Astrocyte (in vitro differentiated cells and primary cell): ENCODE measurements at regions not wholly inside any gene's neighbourhood (a gene's known extent, or its start where the extent isn't known, plus 50 kb on each side); places are given as distances from the start of the nearest gene placed in this dataset.

Experiments used
- DNase-seq: peaks from one replicate; pipeline ENCODE4 v3.0.0-alpha.2; 2010; ENCODE audit warnings: low read depth
- FAIRE-seq: peaks from 2 replicates; lab custom pipeline; 2011; peaks lifted over from hg19 to GRCh38; lab: Jason Lieb, UNC
- H2AFZ ChIP-seq: 2 replicates; pipeline ENCODE4 v1.6.0; 2012; ENCODE audit warnings: low read depth, low read length, inconsistent platforms
- H3K27ac ChIP-seq: 2 replicates; pipeline ENCODE4 v1.5.1; 2011; ENCODE audit warnings: low read depth, low read length, inconsistent platforms
- H3K27me3 ChIP-seq: 2 replicates; pipeline ENCODE4 v1.6.0; 2011; ENCODE audit warnings: low read length, inconsistent platforms; ENCODE audit not compliant: insufficient read depth
- H3K36me3 ChIP-seq: 2 replicates; pipeline ENCODE4 v1.5.1; 2011; ENCODE audit warnings: low read length, inconsistent platforms; ENCODE audit not compliant: insufficient read depth
- H3K4me1 ChIP-seq: 2 replicates; pipeline ENCODE4 v1.5.1; 2011; ENCODE audit warnings: low read length, inconsistent platforms; ENCODE audit not compliant: insufficient read depth
- H3K4me2 ChIP-seq: 2 replicates; pipeline ENCODE4 v1.6.0; 2012; ENCODE audit warnings: low read length, inconsistent platforms
- H3K4me3 ChIP-seq: 2 replicates; pipeline ENCODE4 v1.5.1; 2011; ENCODE audit warnings: low read depth, mild to moderate bottlenecking, low read length, inconsistent platforms; ENCODE audit not compliant: insufficient read depth
- H3K79me2 ChIP-seq: 2 replicates; pipeline ENCODE4 v1.6.0; 2012; ENCODE audit warnings: mild to moderate bottlenecking, low read length, inconsistent platforms; ENCODE audit not compliant: insufficient read depth
- H3K9ac ChIP-seq: 2 replicates; pipeline ENCODE4 v1.6.0; 2012; ENCODE audit warnings: mild to moderate bottlenecking, low read length, inconsistent platforms
- H3K9me3 ChIP-seq: 2 replicates; pipeline ENCODE4 v1.5.1; 2012; ENCODE audit warnings: low read depth, mild to moderate bottlenecking, low read length, inconsistent platforms; ENCODE audit not compliant: insufficient read depth
- H4K20me1 ChIP-seq: 2 replicates; pipeline ENCODE4 v1.6.0; 2012; ENCODE audit warnings: low read length, inconsistent platforms; ENCODE audit not compliant: insufficient read depth
- H3K27ac Mint-ChIP-seq: one replicate; pipeline ENCODE4 v1.8.0; 2021; ENCODE audit warnings: mild to moderate bottlenecking, mixed read lengths; ENCODE audit not compliant: unreplicated experiment
- H3K27me3 Mint-ChIP-seq: one replicate; pipeline ENCODE4 v1.8.0; 2021; ENCODE audit warnings: low read depth, mixed read lengths; ENCODE audit not compliant: unreplicated experiment
- H3K36me3 Mint-ChIP-seq: one replicate; pipeline ENCODE4 v1.8.0; 2021; ENCODE audit warnings: low read depth, mixed read lengths; ENCODE audit not compliant: unreplicated experiment
- H3K4me1 Mint-ChIP-seq: one replicate; pipeline ENCODE4 v1.8.0; 2021; ENCODE audit warnings: low read depth, mixed read lengths; ENCODE audit not compliant: unreplicated experiment
- H3K4me3 Mint-ChIP-seq: one replicate; pipeline ENCODE4 v1.8.0; 2021; ENCODE audit warnings: mild to moderate bottlenecking, moderate library complexity, mixed read lengths; ENCODE audit not compliant: unreplicated experiment
- H3K9me3 Mint-ChIP-seq: one replicate; pipeline ENCODE4 v1.8.0; 2021; ENCODE audit warnings: mild to moderate bottlenecking, mixed read lengths; ENCODE audit not compliant: unreplicated experiment
- CTCF ChIP-seq: IDR thresholded peaks from 2 replicates; pipeline ENCODE4 v1.5.1; 2011; ENCODE audit warnings: low read depth, mild to moderate bottlenecking, inconsistent platforms, low read length, moderate library complexity; ENCODE audit not compliant: insufficient read depth
- EZH2 ChIP-seq: IDR thresholded peaks from 2 replicates; pipeline ENCODE4 v1.6.1; 2012; ENCODE audit warnings: mild to moderate bottlenecking, low read length, inconsistent platforms; ENCODE audit not compliant: insufficient read depth

GRCh38 chr2:234848578-234848977 is 103.2 kb upstream of the SH3BP4 start:
- Histone ChIP-seq H3K36me3 (no peaks in the 10 kb centered on the region), H3K9me3 (no peaks in the 10 kb centered on the region), H3K4me1 (peaks cover 3% of the 10 kb centered on the region), H4K20me1 (no peaks in the 10 kb centered on the region), H3K79me2 (no peaks in the 10 kb centered on the region), H2AFZ (no peak overlapping the region), H3K27ac (no peak overlapping the region), H3K27me3 (no peaks in the 10 kb centered on the region), H3K9ac (no peak overlapping the region), H3K4me2 (no peak overlapping the region), H3K4me3 (no peak overlapping the region)
- FAIRE-seq (no peak), DNase-seq (no peak)
- Mint-ChIP-seq H3K9me3 (peaks cover 8% of the 10 kb centered on the region), H3K36me3 (peaks cover 2% of the 10 kb centered on the region), H3K27me3 (peaks cover 13% of the 10 kb centered on the region), H3K27ac (no peak overlapping the region), H3K4me1 (peaks cover 15% of the 10 kb centered on the region), H3K4me3 (no peak overlapping the region)
- TF ChIP-seq EZH2 (no peak), CTCF (no peak)

- Mint-ChIP-seq H3K4me3 (no peak overlapping the region), H3K27ac (no peak overlapping the region)
- no peak for FAIRE-seq
These were observed 104.2 kb upstream of the SH3BP4 start for GRCh38 chr2:234847639-234848038.

GRCh38 chr2:234847364-234847635 is 104.5 kb upstream of the SH3BP4 start:
- Histone ChIP-seq H3K36me3 (no peaks in the 10 kb centered on the region), H3K9ac (no peak overlapping the region), H3K27me3 (no peaks in the 10 kb centered on the region), H3K79me2 (no peaks in the 10 kb centered on the region), H3K4me1 (peaks cover 3% of the 10 kb centered on the region), H4K20me1 (no peaks in the 10 kb centered on the region), H2AFZ (no peak overlapping the region), H3K27ac (no peak overlapping the region), H3K4me3 (no peak overlapping the region), H3K9me3 (no peaks in the 10 kb centered on the region), H3K4me2 (no peak overlapping the region)
- FAIRE-seq = no peak
- DNase-seq = no peak
- no peak overlapping the region for H3K4me3 Mint-ChIP-seq
- no peak overlapping the region for H3K27ac Mint-ChIP-seq
- TF ChIP-seq CTCF (no peak), EZH2 (no peak)
- H3K4me1 Mint-ChIP-seq = peaks cover 19% of the 10 kb centered on the region
- peaks cover 11% of the 10 kb centered on the region for H3K27me3 Mint-ChIP-seq
- peaks cover 2% of the 10 kb centered on the region for H3K36me3 Mint-ChIP-seq
- H3K9me3 Mint-ChIP-seq = peaks cover 8% of the 10 kb centered on the region

More at GRCh38 chr2:234847639-234848038, 104.2 kb upstream of the SH3BP4 start:
- Histone ChIP-seq H3K36me3 (no peaks in the 10 kb centered on the region), H3K79me2 (no peaks in the 10 kb centered on the region), H3K4me1 (peaks cover 3% of the 10 kb centered on the region), H3K4me3 (no peak overlapping the region), H3K9ac (no peak overlapping the region), H3K27ac (no peak overlapping the region), H3K9me3 (no peaks in the 10 kb centered on the region), H4K20me1 (no peaks in the 10 kb centered on the region), H3K27me3 (no peaks in the 10 kb centered on the region), H2AFZ (no peak overlapping the region), H3K4me2 (no peak overlapping the region)
- H3K4me1 Mint-ChIP-seq = peaks cover 15% of the 10 kb centered on the region
- peaks cover 2% of the 10 kb centered on the region for H3K36me3 Mint-ChIP-seq
- H3K9me3 Mint-ChIP-seq = peaks cover 8% of the 10 kb centered on the region
- TF ChIP-seq CTCF = no peak
- no peak for TF ChIP-seq EZH2
- DNase-seq = no peak
- H3K27me3 Mint-ChIP-seq = peaks cover 11% of the 10 kb centered on the region
